Activated naive CD8-positive, alpha-beta T cell treated with anti-CD3 and anti-CD28 coated beads, Interleukin-2, amount 50 U/mL, for 16 hours (primary cell): ENCODE measurements at regions not wholly inside any gene's neighbourhood (a gene's known extent, or its start where the extent isn't known, plus 50 kb on each side); places are given as distances from the start of the nearest gene placed in this dataset.
A peak's percentile ranks its signal among the peaks of the same experiment; 100 is the strongest.

ENCODE experiments used
- DNase-seq: peaks from one replicate; pipeline ENCODE4 v3.0.0-alpha.2; 2020; ENCODE audit warnings: low read depth, low spot score

- DNase-seq: no peak
Measured at GRCh38 chr9:21564175-21564574, 82.1 kb upstream of the IFNE start.

- DNase-seq: no peak
Measured at GRCh38 chr9:21565155-21565554, 83.0 kb upstream of the IFNE start.

GRCh38 chr9:21567926-21568325, 85.8 kb upstream of the IFNE start:
- no peak for DNase-seq

- no peak for DNase-seq
Measured at GRCh38 chr9:21568484-21568883, 86.4 kb upstream of the IFNE start.

- no peak for DNase-seq
Measured at GRCh38 chr9:21569721-21570120, 87.6 kb upstream of the IFNE start.

GRCh38 chr9:21570643-21571275, 88.6 kb upstream of the IFNE start:
- no peak for DNase-seq

- DNase-seq: no peak
Measured at GRCh38 chr9:21574261-21574660, 92.1 kb upstream of the IFNE start.

DNA sequence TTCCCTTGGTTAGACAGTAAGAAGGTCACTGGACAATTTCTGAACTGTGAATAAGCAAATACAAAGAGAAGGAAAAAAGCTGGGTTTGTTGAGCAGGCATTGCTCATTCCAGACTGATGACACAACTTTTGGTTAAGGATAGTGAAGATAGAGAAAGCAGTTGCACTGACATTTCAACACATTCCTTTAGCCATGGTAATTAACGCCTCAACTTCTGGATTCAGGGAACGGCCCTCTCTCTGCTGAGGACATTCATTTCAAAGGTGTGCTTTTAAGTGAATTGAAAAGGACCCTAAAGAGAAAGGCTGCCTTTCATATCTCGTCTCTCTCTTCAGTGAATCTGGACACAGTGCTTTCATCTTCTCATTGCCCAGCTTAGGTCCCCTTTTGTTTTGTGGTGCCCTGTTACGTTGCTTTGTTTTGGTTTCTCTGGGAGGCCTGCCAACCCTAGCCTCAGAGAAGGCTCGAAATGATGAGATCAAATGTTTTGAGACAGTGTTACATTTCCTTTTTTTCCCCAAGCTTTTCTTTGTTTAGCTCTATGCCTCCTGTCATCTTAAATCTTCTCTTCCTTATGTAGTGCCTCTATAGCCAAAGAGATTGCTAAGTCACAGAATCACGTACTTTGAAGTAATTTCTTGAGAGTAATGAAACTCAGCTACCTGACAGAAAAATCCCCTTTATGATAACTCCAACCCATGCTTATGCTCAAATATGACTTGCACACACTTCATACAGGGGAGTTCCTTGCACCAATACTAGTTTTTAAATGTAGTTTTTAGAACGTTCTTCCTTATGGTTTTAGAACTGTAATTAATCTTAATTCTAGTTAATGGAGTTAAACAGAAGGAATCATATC, 94.4 kb upstream of the IFNE start:
- DNase-seq: no peak

GRCh38 chr9:21579247-21579671, 97.1 kb upstream of the IFNE start:
- no peak for DNase-seq

GRCh38 chr9:21579743-21580142, 97.6 kb upstream of the IFNE start:
- DNase-seq: no peak

DNA sequence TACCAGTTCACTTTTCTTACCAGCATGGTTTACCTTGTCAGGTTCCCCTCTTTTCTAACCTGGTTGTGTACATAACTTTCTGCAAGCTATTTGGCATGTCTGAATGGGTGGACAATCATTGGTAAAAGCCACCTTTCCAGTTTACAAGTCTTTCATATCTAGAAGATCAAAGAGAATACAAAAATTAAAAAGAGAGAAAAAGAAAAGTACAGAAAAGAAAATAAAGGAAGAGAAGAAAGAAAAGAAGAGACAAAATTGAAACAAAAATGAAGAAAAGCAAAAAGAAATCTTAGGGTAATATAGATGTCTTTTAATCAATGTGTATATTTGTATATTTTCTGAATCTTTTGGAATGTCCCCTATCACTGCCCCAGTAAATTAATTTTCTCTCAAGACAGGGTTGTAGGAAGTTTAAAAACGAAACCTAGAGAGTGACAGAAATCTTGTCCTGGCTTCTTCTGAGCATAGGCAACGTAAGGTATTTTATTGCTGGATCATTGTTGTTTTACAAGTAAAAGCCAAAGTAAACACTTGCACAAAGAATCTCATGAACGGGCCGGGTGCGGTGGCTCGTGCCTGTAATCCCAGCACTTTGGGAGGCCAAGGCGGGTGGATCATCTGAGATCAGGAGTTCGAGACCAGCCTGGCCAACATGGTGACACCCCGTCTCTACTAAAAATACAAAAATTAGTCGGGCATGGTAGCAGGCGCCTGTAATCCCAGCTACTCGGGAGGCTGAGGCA, 98.7 kb upstream of the IFNE start:
- no peak for DNase-seq

DNA sequence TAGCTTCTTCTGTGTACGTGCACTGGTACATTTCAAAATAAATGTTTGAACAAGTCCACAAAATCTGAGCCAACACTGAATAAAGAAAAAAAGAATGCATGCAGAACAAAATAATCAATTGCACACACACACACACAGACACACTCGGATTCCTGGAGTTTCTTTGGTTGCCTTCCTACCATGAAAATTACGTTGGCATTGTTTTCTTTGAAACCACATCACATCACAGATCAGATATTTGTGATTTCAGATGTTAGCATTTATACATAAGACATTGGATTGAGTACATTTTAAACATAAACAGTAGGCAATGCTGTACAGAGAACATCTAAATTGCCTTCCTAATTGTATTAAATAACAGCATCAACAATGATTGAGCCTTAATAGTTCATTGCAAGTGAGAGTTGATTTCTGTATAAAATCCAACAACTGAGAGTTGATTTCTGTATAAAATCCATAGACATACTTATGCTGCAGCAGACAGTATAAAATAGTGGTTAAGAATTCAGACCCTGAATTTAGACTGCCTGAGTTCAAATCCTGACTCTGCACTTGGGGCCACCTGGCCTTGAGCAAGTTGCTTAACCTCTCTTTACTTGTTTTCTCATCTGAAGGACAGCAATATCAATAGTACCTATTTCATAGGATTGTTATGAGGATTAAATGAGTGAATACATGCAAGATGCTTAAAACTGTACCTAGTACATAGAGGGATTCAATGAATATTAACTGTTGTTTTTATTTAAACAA, 101.7 kb upstream of the IFNE start:
- DNase-seq: no peak

DNA sequence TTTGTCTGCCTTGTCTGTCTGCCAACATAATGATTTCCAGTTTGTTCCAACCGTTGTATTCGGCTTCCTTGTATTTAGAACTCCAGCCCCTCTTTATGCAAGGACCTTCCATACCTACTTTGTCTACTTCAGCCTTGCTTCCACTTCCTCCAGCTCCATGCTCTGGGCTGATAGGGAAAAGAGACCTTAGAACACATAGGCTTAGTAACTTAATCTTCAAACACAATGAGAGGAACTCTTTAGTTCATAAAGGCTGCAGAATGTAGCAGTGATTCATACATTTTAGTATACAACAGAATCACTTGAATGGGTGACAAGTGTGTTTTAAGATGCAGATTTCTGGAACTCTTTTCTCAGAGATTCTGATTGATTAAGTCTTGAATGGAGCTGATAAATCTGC, 102.8 kb upstream of the IFNE start:
- no peak for DNase-seq

GRCh38 chr9:21585756-21586752, 103.9 kb upstream of the IFNE start:
- DNase-seq: no peak

- no peak for DNase-seq
Measured at GRCh38 chr9:21589344-21590056, 107.4 kb upstream of the IFNE start.

GRCh38 chr9:21590058-21590996, 108.2 kb upstream of the IFNE start:
- no peak for DNase-seq

DNA sequence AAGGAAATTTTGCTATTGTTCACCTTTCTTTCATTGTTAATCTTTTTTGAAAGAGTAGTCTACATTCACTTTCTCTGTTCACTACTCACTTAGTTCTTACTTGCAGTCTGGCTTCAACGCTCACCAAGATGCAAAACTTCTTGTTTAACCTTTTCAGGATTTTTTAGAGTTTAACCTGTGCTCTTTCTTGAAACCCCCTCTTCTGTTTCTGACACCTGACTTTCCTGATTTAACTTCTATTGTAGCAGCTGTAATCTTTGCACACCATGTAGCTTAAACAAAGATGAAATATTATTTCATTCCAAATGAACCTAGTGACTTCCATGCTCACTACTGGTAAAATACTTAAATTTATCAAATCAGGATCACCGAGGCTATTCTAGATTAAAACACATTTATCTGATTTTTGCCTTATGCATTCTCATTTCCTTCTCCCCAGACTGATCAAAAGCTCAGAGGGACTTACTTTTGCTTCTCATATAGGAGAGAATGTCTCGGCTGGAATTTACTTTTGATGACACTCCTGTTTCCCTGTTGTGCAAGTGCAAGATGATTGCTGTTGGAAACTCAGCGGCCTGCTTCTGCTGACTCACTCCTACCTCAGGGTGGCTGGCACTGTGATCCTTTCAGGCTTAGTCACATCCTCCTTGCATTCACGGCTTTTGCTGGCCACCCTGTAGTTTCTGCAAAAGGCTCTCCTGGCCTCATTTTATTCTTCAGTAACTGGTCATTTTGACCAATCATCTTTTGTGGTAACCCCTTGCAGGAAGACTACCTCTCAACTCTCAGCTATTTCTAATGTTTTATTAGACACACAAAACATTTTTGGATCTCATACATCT, 109.3 kb upstream of the IFNE start:
- peak; percentile 9 for DNase-seq

- no peak for DNase-seq
Measured at GRCh38 chr9:21592063-21592338, 109.9 kb upstream of the IFNE start.
